ENCODE measurements at regions not wholly inside any gene's neighbourhood (a gene's known extent, or its start where the extent isn't known, plus 50 kb on each side); places are given as distances from the start of the nearest gene placed in this dataset.
A peak's percentile ranks its signal among the peaks of the same experiment; 100 is the strongest.

DNA sequence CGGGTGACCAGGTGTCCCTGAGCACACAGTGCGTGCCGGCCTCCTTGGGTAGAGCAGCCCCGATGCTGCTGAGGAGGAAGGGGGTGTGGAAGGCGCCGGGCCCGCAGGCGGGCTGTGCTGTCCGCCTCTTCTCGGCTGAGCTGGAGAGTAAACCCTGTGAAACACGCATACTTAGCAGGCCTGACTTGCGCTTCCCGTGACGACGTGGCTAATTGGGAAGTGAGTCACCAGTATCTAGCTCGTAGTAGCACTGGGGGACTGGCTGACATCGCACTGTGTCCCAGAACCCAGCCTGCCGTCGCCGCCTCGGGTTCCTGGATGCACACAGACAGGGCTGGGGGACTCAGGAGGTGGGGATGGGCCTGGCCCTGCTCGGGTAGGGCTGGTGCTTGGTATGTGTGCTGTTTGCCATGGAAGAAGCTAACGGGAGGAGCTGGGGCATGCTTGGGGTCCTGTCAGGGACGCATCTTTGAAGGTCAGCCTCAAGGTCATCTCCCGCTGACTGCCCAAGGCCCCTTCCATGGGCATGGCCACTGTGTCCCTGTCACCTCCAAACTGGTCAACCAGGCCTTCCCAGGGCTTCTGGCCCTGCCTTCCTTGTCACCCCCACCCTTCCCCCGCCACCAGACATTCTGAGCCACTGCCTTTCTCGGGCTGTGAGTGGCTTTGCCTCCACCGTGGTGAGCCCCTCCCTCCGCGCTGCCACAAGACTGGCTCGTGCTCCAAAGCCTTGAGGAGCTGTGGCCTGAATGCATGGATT is 1327.0 kb downstream of the BRD1 start:
- in situ Hi-C loops (cut with HindIII; ENCODE audit: extremely low pct_ligation_motif_present, low pct_unique_long_range_greater_than_20kb) (no loop called here), intact Hi-C loops (cut with micrococcal nuclease; ENCODE audit: unreplicated experiment) (no loop called here)
- WGBS (ENCODE audit: low lambda C conversion rate) = 31% methylated on average over 8 of the region's 31 CpGs
- peaks cover 14 to 59% of the 10 kb centered on the region in 2 experiments; a peak in 4 of 5 replicates for H3K27me3 ChIP-seq (ENCODE audit: control insufficient read depth in 1 of 2, insufficient read depth in 2 of 2, low read length in 2 of 2)
- 0 out of 2 replicates have a peak, but pooled peaks have one; percentile 24 for TF ChIP-seq CREB1 (IDR thresholded peaks at IDR 0.05)
- TF ChIP-seq CREB1 (CRISPR knock-in tag; IDR thresholded peaks at IDR 0.05) = no peak
- no peak for TF ChIP-seq ZNF549 (CRISPR knock-in tag; IDR thresholded peaks at IDR 0.05)
- ATAC-seq (no peak), FAIRE-seq (no peak), DNase-seq (ENCODE audit: low spot score) (no peak)
- BruUV-seq (replicated peaks) = no TSS peak
- no peak overlapping the region for H3K9ac ChIP-seq (ENCODE audit: insufficient read depth, low read depth, low read length)
- no peaks in the 10 kb centered on the region for H3K36me3 ChIP-seq (replicated peaks in 1 of 2; ENCODE audit: control insufficient read depth in 1 of 2, insufficient read depth in 2 of 2, low read length in 2 of 2)
- H3K4me2 ChIP-seq (ENCODE audit: low read depth, low read length) = no peak overlapping the region
- H2AFZ ChIP-seq (ENCODE audit: low read length) = no peak overlapping the region
- H3K9me3 ChIP-seq (ENCODE audit: low read length) = no peaks in the 10 kb centered on the region
- ChIA-PET CTCF (ENCODE audit: low intra/inter-chr PET ratio, low total read pairs) (no interaction called here), POLR2A (no interaction called here)
- H3K4me1 ChIP-seq (ENCODE audit: insufficient read depth, low read length) = no peaks in the 10 kb centered on the region
- H3K4me3 ChIP-seq (replicated peaks in 1 of 3; ENCODE audit: insufficient read depth in 1 of 3, low read depth in 2 of 3, low read length in 3 of 3) = no peak overlapping the region
- H3K79me2 ChIP-seq (ENCODE audit: insufficient read depth, low read length) = no peaks in the 10 kb centered on the region
- H4K20me1 ChIP-seq (ENCODE audit: insufficient read depth, low read length) = no peaks in the 10 kb centered on the region
- H3K27ac ChIP-seq (ENCODE audit: extremely low read length, insufficient read depth, low read length) = no peak overlapping the region

DNA sequence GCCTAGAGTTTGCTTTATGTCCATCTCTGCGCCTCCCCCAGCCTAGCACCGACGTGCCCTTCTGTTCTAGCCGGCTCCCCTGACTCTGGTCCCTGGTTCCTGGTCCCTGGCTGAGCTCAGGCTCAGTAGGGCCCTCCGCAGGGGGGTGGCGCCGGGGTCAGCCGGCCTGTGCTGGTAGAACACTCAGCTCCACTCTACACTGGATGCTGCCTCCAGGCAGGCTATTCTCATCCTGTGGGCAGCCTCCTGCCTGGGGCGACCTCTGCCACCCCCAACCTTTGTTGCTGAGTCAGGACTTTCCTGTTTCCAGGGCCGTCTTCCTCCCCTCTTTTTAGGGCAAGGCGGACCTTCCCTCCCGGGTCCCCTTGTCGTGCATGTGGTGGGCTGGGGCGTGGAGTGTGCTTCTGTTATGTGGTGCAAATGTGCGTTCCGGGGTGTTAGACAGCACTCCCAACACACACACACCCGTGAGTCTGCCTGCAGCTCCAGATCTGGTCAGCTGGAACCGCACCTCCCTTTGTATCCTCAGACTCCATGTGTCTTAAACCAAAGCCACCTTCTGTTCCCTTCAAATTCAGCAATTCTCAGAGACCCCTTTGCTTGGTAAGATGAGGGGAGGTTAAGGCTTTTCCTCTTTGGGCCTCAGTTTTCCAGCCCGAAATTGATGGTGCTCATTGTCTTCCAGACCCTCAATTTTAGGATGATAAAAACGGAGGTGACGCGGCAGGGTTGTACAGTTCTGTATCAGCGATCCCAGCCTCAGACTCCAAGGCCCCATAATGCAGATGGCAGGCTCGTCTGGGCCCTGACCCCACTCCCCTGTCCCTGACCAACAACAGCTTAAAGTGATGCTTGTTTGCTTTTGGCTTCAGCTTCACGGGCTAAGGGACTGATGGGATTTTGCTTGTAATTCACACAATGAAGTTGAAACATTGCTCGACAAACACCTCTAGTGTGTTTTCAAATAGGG is 1327.9 kb downstream of the BRD1 start:
- Histone ChIP-seq H3K4me3 (replicated peaks in 1 of 3; ENCODE audit: insufficient read depth in 1 of 3, low read depth in 2 of 3, low read length in 3 of 3) (no peak overlapping the region), H4K20me1 (ENCODE audit: insufficient read depth, low read length) (no peaks in the 10 kb centered on the region), H3K36me3 (replicated peaks in 1 of 2; ENCODE audit: control insufficient read depth in 1 of 2, insufficient read depth in 2 of 2, low read length in 2 of 2) (no peaks in the 10 kb centered on the region), H3K27me3 (ENCODE audit: control insufficient read depth in 1 of 2, insufficient read depth in 2 of 2, low read length in 2 of 2) (peaks cover 14 to 58% of the 10 kb centered on the region in 2 experiments; a peak in 4 of 5 replicates), H3K9me3 (ENCODE audit: low read length) (no peaks in the 10 kb centered on the region), H3K79me2 (ENCODE audit: insufficient read depth, low read length) (no peaks in the 10 kb centered on the region), H3K9ac (ENCODE audit: insufficient read depth, low read depth, low read length) (no peak overlapping the region), H3K27ac (ENCODE audit: extremely low read length, insufficient read depth, low read length) (no peak overlapping the region), H2AFZ (ENCODE audit: low read length) (no peak overlapping the region), H3K4me2 (ENCODE audit: low read depth, low read length) (no peak overlapping the region), H3K4me1 (ENCODE audit: insufficient read depth, low read length) (no peaks in the 10 kb centered on the region)
- BruUV-seq (replicated peaks) = no TSS peak
- ChIA-PET CTCF (ENCODE audit: low intra/inter-chr PET ratio, low total read pairs) (no interaction called here), POLR2A (no interaction called here)
- FAIRE-seq = no peak
- in situ Hi-C loops (cut with HindIII; ENCODE audit: extremely low pct_ligation_motif_present, low pct_unique_long_range_greater_than_20kb) (loop anchor here (10.0 to 25.0 kb wide), 2 partner anchors 875 to 1287 kb away; no protein-coding TSS in a partner anchor), intact Hi-C loops (cut with micrococcal nuclease; ENCODE audit: unreplicated experiment) (loop anchor here (10.0 kb wide), 1 partner anchor 1285 kb away; no protein-coding TSS in a partner anchor)
- no peak for ATAC-seq
- no peak for DNase-seq (ENCODE audit: low spot score)
- WGBS (ENCODE audit: low lambda C conversion rate) = 25% methylated on average over 13 of the region's 26 CpGs
- TF ChIP-seq MAFK (conservative IDR thresholded peaks at IDR 0.05 in 1 of 2, IDR thresholded peaks at IDR 0.05 in 1 of 2; ENCODE audit: low read length in 2 of 2) (peak; percentile 66 to 84), MAFF (IDR thresholded peaks at IDR 0.05; ENCODE audit: low read depth, low read length) (peak; percentile 46; the same call in 1 of the 2 replicates), NCOR1 (IDR thresholded peaks at IDR 0.05; ENCODE audit: borderline replicate concordance, low read length) (no peak)
- TF ChIP-seq, protein P1, sequence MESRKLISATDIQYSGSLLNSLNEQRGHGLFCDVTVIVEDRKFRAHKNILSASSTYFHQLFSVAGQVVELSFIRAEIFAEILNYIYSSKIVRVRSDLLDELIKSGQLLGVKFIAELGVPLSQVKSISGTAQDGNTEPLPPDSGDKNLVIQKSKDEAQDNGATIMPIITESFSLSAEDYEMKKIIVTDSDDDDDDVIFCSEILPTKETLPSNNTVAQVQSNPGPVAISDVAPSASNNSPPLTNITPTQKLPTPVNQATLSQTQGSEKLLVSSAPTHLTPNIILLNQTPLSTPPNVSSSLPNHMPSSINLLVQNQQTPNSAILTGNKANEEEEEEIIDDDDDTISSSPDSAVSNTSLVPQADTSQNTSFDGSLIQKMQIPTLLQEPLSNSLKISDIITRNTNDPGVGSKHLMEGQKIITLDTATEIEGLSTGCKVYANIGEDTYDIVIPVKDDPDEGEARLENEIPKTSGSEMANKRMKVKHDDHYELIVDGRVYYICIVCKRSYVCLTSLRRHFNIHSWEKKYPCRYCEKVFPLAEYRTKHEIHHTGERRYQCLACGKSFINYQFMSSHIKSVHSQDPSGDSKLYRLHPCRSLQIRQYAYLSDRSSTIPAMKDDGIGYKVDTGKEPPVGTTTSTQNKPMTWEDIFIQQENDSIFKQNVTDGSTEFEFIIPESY (CRISPR knock-in tag; IDR thresholded peaks at IDR 0.05) = no peak

All from HepG2 (cell line).